ENCODE measurements at regions not wholly inside any gene's neighbourhood (a gene's known extent, or its start where the extent isn't known, plus 50 kb on each side); places are given as distances from the start of the nearest gene placed in this dataset.

DNA sequence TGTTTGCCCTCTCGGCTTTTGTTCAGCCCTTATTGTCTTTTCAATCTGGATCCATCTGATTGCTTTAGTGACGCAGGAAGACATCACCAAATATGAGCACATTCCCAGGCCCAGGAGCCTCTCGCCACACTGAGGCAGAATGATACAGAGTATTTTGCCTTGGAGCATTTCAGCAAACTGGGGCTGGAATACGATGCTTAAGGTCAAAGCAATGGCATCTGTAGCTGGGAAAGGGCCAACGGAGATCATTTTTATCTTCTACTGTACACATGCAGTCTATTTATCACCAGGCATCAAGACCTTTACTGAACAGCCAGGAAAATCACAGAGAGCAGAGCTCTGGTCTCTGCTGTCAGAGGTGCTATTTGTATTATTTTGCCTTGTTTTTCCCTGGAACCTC lies 655.3 kb downstream of the RNF144B start:
- no peak for DNase-seq

DNA sequence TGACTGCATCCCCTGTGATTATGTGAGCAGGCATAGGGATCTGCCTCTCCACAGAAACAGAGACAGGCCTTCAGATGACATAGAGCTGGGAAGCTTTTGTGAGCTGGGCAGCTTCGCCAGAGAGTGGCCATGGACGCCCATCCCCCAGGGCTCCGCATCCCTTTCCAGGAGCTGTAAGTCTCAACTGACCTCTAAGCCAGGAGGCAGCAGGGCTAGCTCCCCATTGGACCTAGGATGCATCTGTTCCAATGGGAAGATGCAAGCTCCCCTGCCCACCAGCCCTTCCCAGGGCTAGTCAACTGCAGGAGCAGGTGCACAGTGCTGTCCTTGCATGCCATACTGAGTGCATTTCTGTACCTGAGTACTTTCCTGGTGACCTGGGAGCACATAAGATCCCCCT lies 663.6 kb downstream of the RNF144B start:
- DNase-seq = no peak

DNA sequence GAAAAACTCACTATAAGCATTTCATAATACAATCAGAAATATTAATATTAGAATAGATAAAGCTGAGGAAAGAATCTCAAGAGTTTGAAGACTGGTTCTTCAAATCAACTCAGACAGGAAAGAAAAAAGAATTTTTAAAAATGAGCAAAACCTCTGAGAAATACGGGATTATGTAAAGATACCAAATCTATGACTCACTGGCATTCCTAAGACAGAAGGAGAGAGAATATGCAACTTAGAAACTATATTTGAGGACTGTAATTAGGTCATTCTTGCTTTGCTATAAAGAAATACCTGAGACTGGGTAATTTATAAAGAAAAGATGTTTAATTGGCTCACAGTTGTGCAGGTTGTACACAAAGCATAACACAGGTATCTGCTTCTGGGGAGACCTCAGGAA lies 665.1 kb downstream of the RNF144B start:
- no peak for DNase-seq

DNA sequence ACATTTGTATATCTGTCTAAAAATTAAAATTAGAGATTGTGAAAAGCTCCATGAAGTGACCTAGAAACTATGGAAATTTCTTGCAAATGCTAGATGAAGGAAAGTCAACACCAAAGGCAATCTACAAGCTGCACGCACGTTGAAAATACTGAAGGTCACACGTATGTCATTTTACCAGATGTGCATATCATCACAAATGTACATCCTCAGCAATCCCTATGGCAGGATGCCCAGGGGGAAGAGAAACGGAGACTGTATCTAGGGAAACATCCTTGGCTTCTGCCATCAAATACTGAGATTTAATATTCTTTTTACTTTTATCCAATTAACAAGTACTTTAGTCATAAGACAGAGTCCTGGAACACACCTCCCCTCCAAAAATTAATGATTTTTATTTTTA lies 672.0 kb downstream of the RNF144B start:
- no peak for DNase-seq

DNA sequence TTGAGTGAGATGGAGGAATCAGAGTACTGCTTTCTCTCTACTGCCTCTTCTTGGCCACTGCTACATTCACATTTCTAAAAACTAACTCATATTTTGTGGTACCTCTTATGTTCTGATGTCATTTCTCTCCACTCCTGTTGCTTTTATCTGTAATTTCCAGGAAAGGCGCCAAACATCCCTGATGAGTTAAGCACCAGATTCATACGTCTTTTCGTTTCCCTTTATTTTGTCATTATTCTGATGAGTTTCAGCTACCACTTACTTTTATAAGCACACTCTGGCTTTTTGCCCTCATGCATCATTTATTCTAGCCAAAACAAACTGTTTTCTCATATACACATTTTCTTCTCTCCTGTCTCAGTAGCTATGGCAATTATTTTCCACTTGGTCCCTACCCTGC lies 680.0 kb downstream of the RNF144B start:
- DNase-seq = no peak

DNA sequence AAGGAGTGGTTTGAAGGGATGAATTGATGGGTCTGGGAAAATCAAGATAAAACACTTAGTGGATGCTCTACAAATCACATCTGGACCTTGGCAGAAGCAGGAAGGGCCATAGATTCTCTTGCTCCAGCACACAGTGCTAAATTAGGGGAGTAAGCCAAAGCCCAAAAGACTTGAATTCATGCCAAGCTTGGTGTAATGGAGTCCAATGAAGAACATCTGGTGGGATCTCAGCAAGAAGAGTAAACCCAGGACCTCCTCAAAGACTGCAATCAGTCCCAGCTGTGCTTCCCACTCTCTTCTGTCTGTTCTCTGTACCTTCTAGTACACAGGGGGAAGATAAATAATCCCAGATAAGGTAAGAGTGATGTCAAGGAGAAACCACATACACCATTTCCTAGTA lies 683.4 kb downstream of the RNF144B start:
- peak; percentile 28 for DNase-seq

DNA sequence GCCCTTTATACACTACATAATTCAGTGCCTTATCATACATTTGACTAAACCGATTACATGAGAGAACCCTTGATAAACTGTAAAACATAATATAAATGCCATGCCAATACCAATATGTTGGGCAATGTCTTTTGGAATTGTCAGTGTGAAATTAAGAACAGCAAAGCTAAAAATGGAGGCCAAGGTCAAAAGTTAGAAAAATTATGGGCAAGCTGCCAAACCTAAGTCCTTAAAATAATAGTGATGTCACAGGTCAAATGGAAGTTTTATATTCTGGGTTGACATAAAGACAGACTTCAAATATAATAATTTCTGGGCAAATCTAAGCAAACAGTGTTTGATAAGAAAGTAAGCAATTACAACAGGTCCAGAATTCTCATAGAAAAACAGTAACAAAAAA lies 696.7 kb downstream of the RNF144B start:
- no peak for DNase-seq

DNA sequence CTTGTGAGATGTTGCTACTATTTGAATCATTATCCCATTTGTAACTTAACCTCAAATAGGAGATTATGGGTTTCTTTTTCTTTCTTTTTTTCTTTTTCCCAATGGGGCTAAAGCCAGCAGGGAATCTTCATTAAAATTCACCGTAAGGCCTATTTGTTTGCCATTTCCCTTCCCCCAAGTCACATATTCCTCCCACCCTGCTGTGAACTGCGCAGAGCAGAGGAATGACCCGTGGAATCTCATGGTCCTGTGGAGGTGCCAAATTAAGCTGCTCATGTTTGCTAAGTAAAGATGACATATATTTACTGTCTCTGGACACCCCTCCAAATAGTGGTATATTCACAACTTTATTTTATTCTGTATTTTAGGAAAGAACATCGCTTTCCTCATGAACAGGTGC lies 699.3 kb downstream of the RNF144B start:
- no peak for DNase-seq

DNA sequence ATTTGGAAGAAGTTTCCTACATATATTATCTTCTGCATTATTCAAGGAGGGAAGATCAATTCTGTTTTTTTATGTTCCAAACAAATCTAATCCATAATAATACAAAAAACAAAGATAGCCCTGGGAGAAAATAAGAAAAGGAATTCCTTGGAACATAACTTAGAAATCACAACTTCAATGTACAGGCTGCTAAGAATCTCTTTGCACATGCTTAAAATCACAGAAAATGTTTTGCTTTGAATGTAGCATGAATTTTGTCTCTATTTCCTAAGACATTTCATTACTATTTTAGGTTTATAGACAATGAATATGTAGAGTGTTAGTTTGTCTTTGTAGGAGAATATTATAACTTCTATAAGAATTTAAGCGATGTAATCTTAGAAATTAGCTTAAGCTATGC lies 700.1 kb downstream of the RNF144B start:
- no peak for DNase-seq

DNA sequence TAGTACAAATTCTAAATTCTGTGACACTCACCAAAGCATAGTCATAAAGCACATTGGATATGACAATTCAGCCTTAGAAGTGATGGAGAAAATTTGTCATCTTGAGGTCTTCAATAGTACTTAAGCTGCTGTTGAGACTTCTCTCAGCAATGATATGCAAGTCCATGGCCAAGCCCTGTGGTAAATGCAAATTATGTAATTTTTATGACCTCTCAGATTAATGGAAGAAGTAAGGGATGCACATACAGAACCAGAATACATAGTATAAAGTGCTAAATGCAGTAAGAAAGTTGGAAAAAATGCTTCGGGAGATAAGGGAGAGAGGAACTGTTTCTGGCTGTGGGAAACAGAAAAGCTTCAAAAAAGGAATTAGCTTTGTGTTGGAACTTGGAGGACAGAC lies 700.7 kb downstream of the RNF144B start:
- no peak for DNase-seq

DNA sequence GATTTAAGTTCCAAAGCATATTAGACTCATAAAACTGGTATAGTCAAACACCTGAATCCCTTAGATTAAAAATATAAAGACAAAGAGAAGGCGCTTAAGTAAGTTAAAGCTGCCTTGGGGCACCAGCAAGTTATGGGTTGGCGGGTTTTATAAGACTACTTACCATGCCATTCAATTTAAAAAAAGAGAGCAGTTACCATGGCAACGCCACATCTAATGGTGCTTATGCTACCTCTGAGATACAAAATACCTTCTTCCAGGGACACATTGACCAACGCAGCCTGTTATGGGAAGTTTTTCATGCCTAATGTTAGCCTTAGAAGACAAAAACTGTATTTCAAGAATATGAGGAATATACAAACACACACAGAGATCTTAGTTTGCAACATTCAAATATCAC lies 713.6 kb downstream of the RNF144B start:
- DNase-seq = no peak

DNA sequence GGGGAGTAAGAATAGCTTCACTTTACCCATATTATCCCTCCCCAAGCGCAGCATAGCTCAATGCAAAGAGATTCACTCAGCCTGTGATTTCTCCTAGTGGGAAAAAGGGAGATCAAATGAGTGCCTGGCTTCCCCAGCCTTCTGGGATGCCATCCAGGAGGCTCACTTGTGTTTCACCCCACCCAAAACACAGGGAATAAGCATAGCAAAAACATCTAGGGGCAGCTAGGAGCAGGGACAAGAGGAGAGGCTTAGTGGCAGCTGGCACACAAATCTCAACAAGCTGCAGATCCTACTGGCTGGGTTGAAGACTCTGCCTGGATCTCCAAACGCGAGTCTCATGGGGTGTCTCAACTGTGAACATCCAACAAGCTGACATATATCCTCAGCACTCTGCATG lies 715.8 kb downstream of the RNF144B start:
- DNase-seq = peak; percentile 20

DNA sequence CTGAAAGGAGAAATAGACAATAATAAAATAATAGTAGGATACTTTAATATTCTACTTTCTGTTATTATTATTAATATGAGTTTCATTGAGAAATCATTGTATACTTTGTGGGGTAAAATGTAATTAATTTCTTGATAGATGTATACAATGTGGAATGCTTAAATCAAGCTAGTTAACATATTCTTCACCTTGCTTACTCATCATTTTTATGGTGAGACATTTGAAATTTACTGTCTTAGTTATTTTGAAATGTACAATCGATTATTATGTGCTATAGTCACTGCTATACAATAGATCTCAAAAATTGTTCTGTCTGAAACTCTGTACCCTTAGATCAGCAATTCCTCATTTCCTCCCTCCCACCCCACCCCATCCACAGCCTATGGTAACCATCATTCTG lies 720.3 kb downstream of the RNF144B start:
- no peak for DNase-seq

DNA sequence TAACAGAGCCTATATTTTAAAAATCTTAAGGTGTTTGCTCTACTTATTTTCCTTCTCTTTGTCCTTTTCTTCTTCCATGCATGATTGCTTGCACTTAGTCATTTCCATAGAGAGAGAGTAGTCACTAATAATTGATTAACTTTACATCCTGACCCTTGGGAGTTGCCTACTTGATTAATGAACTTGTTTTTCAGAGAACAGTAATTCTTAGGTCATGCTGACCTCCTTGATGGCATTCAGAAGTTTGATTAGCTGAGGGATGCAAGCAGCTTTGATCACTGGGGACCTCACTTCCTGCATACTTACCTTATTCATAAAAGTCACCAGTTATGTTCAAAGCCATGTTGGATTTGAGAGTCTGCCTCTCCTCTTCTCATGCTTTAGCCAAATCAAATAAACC lies 715.6 kb upstream of the ID4 start:
- DNase-seq = no peak

DNA sequence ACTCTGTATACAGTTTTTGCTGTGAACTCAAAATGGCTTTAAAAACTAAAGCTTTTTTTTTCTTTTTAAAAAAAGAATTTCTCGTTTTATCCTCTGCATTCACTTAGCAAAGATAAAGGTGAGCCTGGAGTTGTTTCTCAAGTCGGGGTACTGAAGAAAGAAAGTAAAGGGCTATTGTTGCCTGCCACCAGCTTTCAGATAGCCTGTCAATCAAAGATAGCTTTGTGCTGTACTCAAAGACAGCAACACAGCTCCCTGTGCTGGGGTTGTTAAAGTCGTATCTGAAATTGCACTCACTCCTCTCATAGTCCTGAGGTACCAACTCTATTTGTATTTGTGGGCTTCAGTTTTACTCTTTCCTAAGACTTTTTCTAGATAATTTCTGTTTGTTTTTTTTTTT lies 710.1 kb upstream of the ID4 start:
- DNase-seq = no peak

DNA sequence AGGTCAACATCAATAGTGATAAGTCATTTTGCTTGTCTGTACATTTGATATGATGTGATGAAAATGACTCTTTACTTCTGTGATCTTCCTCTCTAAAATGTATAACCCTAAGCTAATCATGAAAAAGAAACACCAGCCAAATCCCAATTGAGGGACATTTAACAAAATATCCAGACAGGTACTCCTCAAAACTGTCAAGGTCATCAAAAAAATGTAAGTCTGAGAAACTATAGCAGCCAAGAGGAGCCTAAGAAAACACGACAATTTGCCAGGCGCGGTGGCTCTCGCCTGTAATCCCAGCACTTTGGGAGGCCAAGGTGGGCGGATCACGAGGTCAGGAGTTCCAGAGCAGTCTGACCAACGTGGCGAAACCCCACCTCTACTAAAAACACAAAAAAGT lies 708.5 kb upstream of the ID4 start:
- DNase-seq = no peak

DNA sequence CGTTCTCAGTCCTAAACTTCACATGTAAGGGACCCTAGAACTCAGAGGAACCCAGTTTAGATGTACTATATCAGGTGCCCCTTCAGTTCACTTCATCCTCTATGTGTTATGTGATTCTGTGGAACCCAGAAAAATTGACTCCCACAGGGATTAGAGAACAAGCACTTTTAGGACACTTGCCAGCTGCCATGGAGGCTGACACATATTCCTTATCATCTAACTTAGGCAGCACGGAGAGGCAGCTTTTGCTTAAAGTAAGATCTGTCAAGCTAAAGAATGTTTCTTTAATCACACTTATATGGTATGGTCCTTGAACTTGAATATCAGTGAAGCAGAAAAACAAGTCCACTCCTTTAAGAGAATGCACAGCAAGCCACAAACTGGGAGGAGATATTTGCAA lies 701.5 kb upstream of the ID4 start:
- no peak for DNase-seq

DNA sequence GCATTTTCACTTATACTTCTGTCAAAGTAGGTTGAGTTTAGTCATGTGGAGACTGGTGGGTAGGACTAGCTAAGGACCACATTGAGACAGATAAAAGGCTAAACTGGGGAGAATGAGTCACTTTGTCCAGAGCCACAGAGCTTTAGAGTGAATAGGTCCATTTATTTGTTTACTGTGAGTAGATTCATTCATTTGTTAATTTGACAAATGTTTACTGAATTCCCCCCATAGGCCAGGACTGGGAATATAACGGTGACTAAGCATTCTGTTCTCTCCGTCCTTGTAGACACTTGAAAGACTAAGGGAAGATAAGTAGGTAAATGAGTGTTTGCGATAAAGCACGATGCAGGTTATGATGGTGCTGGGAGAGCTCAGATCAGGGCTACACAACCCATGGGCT lies 699.7 kb upstream of the ID4 start:
- no peak for DNase-seq

DNA sequence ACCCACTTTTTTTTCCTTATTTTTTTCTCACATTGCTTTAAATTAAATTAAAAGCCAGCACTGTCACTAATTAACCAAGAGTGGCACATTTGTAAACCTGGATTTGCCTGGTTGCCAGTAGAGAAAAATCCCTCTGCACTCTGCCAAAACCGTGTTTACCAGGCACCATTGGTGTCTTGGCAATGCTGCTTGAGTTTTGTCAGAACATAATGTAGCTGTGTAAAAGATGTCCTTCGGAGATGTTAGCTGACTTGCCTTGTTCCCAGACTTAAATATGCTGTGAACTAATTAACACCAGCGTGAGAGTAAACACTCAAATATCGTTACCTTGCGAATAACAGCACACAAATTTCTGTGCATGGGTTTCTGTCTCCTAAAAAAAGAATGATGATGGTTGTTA lies 694.9 kb upstream of the ID4 start:
- no peak for DNase-seq

DNA sequence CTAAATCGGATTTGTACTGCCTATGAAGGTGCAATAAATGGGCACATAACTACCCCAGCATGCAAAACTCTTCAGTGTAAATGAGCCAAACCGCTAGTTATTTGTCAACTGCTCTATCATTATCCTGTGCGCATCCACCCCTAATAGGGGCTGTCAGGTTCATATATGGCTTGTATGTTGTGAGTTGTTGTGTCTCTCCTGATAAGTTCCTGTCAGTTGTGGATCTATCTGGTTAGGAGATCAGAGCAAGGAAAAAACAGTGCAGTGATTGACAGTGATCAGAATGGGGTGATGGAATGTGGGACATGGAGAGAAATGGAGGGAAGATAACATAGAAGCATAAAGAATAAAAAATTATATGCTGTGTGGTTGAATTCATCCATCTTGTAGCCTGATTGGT lies 686.9 kb upstream of the ID4 start:
- DNase-seq = no peak

DNA sequence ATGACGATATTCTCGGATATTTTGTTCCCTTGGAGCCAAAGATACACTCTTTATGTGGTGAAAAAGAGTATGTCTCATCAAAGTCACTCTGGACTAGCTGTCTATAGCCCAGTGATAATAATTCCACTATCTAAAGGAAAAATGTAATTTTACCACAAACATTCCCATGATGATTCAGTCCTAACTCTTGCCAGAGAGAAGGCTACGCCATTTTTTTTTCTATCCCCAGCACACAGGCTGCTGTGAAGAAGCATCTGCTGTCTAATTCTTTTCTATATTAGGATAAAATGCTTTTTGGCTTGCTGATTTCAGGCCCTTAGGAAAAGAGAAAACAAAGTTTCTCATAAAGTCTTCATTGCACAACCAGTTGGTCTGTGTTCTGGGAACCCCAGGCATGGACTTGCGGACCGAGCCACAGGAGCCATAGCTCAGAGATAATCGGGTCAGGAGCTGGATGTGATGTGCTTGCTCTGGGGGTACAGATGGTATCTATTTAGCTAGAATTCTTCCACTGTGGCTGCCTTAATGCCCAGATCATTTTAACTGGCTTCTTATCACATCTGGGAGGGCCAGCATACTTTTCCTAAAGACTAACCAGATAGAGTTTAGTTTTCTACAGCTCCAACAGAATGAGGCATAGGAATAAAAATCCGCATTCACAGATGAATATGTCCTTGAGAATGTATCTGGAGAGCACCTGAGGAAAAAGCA lies 683.7 kb upstream of the ID4 start:
- DNase-seq = no peak

DNA sequence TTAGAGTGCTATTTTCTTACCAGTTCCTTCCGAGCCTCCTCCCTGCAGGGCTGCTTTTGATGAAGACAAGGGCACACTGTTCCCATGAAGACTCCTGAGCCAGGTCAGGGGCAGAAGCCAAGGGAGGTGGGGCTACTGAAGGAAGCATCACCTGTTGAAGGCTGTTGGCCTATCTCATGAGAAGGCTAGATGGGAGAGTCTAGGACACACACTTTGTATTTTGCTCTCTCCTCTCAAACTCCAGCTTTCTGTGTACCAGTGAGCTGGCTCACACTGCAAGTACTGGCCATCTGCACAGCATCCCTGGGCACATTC lies 683.2 kb upstream of the ID4 start:
- peak; percentile 24 for DNase-seq

DNA sequence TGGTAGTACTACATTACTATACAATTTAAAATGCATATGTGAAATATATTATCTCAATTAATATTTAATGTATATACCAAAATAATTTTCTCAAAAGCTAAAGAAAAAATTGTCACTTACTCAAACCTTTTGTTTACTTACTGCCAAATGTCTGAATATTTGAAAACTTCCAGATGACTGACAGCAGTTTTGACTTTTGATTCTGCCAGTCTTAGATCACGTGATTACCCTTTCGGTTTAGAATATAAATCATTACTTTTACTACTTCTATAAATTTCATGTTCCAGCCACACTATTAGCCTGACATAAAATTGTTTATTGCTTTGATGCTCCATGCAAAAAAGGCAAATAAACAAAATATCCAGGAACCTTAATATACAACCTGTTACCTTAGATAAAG lies 680.7 kb upstream of the ID4 start:
- DNase-seq = no peak

DNA sequence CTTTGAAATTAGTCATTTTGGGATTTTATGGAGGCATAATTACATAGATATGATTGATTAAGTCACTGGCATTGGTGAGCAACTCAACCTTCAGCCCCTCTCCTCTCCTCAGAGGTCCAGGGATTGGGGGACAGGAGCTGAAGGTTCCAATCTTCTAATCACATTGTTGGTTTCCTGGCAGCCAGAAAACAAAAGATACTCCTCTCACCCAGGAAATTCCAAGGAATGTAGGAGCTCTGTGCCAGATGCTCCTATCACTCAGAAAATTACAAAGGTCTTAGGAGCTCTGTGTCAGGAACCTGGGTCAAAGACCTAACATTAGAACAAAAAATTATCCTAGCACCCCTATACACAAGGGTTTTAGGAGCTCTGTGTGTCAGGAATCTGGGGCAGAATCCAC lies 679.7 kb upstream of the ID4 start:
- no peak for DNase-seq

DNA sequence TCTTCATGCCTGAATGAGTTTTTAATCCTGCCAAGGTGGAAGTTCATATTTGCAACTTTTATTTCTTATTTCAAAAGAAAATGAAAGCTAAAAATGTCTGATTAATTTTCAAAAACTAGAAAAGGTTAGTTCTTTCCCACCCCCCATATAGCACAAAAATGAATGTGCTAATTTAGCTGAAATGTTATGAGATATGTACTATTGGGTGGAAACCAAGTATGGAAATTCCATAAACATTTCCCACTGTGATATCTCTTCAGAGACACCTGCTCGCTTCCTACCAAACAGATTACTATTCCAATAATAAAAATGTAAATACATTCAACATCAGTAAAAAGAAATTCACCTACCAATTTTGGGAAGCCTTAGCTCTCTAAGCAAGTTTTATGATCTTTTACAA lies 678.6 kb upstream of the ID4 start:
- no peak for DNase-seq

DNA sequence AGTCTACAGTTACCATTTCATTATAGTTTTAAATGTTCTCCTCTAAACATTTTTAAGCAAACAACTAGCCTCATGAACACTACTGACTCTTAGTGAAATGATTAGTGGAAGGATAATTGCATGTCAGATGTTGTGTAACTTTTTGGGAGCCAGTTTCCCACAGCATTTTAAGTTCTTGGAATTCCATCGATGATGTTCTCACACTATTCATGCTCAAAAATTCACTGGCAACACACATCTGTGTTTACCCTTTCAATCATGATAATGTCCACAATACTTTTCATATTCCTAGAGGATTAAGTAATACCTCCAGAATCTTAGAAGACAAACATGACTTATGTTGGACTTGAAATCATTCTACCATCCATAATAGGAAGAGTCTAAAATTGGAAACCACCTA lies 678.1 kb upstream of the ID4 start:
- DNase-seq = no peak
